Fibroblast of pulmonary artery (primary cell): ENCODE measurements at regions not wholly inside any gene's neighbourhood (a gene's known extent, or its start where the extent isn't known, plus 50 kb on each side); places are given as distances from the start of the nearest gene placed in this dataset.

Source experiments
- DNase-seq: peaks from one replicate; pipeline ENCODE4 v3.0.0-alpha.2; 2010; ENCODE audit warnings: low read depth
- H3K4me3 ChIP-seq: replicated peaks from 2 replicates; pipeline ENCODE4 v1.5.1; 2011; ENCODE audit warnings: low read depth, mild to moderate bottlenecking, control low read depth, low read length, moderate library complexity
- TF ChIP-seq, protein P1 (sequence below): IDR thresholded peaks from 2 replicates; pipeline ENCODE4 v1.5.1; 2011; ENCODE audit warnings: mild to moderate bottlenecking, control low read depth, low read length, inconsistent platforms; ENCODE audit errors: missing control alignments

DNA sequence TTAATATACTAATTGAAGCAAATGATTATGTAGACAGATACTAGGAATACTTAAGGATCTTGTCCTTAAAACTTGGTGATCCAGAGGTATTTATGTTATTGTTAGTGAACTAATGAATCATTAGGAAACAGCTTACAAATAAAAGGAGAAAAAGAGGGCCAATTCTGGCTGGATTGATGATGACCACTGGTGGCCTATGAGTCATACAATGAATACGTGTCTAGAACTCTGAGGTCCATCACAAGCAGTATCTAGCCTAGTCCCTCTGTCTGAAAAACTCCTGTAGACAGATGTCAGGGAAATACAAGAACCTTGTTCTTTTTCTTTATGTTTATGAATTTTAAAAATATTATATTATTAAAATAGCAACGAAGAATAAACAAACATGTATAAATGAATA lies 51.7 kb upstream of the RTL1 start:
- TF ChIP-seq, protein P1, sequence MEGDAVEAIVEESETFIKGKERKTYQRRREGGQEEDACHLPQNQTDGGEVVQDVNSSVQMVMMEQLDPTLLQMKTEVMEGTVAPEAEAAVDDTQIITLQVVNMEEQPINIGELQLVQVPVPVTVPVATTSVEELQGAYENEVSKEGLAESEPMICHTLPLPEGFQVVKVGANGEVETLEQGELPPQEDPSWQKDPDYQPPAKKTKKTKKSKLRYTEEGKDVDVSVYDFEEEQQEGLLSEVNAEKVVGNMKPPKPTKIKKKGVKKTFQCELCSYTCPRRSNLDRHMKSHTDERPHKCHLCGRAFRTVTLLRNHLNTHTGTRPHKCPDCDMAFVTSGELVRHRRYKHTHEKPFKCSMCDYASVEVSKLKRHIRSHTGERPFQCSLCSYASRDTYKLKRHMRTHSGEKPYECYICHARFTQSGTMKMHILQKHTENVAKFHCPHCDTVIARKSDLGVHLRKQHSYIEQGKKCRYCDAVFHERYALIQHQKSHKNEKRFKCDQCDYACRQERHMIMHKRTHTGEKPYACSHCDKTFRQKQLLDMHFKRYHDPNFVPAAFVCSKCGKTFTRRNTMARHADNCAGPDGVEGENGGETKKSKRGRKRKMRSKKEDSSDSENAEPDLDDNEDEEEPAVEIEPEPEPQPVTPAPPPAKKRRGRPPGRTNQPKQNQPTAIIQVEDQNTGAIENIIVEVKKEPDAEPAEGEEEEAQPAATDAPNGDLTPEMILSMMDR: no peak
- H3K4me3 ChIP-seq: no peak overlapping the region
- DNase-seq: peak; percentile 28

DNA sequence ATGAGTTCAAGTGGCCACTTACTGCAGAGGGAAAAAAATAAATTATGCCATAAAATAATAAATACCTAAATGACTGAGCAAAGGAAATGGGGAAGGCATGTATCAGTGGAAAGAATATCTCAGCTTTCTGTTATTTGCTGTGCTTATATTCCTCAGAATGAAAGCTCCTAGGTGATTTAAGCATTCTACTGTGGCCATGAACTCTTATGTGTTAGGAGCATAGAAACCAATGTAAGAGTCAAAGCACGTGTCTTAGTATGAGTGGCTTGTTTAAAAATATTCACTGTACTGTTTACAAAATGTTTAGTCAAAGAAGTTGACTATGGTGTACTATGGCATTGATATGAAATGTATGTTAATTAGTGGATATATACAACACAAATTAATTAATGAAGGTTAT lies 59.0 kb upstream of the RTL1 start:
- TF ChIP-seq, protein P1: no peak
- no peak overlapping the region for H3K4me3 ChIP-seq
- DNase-seq: no peak

DNA sequence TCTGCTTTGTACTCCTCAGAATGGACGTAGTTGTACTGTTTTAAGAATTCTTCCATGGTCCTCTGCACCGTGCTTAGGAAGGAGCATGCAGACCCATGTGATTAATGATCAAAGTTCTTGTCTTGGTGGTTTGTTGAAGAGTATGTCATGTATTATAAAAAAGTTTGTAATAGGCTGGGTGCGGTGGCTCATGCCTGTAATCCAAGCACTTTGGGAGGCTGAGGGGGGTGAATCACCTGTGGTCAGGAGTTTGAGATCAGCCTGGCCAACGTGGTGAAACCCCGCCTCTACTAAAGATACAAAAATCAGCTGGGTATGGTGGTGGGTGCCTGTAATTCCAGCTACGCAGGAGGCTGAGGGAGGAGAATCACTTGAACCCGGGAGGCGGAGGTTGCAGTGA lies 61.8 kb upstream of the RTL1 start:
- no peak overlapping the region for H3K4me3 ChIP-seq
- no peak for DNase-seq
- TF ChIP-seq, protein P1: no peak

DNA sequence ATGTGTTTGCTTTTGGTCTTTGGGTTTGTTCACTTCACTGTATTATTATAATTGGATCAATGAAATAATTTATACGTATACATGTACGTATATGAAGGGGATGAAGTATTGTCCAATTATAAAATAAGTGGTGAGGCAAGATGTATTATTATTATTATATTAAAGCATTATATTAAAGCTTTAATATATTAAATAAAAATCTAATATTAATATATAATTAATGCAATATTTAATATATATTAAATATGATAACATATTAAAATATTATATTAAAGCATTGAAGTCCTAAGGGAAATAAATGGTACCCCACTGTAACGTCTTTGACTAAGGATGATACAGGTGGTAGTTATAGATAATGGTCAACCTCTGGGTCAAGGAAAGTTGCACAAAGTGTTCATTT lies 63.7 kb upstream of the RTL1 start:
- no peak for DNase-seq
- TF ChIP-seq, protein P1: no peak
- no peak overlapping the region for H3K4me3 ChIP-seq

GRCh38 chr14:100967930-100968329 lies 64.4 kb upstream of the RTL1 start:
- no peak overlapping the region for H3K4me3 ChIP-seq
- TF ChIP-seq, protein P1: no peak
- DNase-seq: no peak

GRCh38 chr14:100972118-100972897 lies 68.8 kb upstream of the RTL1 start:
- DNase-seq: no peak
- H3K4me3 ChIP-seq: no peak overlapping the region
- TF ChIP-seq, protein P1: no peak

DNA sequence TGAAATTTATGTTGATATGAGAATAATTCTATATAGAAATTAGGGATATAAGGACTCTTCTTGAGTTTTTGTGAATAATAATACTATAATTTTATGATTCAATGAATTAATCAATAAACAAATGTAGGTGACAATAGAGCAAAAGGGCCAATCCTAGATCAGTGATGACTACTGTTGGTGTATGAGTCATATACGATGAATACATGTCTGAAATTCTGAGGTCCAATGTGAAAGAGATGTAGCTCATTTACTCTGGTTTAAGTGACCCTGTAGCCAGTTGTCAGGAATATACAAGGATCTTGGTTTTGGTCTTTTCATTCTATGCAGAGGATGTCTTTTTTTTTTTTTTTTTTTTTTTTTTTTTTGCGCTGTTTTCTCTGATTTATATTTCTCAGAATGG lies 72.1 kb upstream of the RTL1 start:
- DNase-seq: no peak
- TF ChIP-seq, protein P1: no peak
- no peak overlapping the region for H3K4me3 ChIP-seq
